Lung (tissue), 11 donors: ENCODE measurements at regions not wholly inside any gene's neighbourhood (a gene's known extent, or its start where the extent isn't known, plus 50 kb on each side); places are given as distances from the start of the nearest gene placed in this dataset.

Source experiments
- ATAC-seq: fragments of 200-7000 bp; cut with Tn5 transposase; one replicate; pipeline ENCODE4 v1.9.1; 2020; ENCODE audit warnings: moderate number of reproducible peaks; ENCODE audit not compliant: insufficient read depth, low FRiP score
- DNase-seq, 3 donors: peaks; one replicate each; pipeline ENCODE4 v3.0.0-alpha.2; 2013 to 2017
- H3K27ac ChIP-seq, 2 donors: one replicate each; pipeline ENCODE4 v1.5.1; 2013; ENCODE audit warnings: mild to moderate bottlenecking in 2 of 2, moderate library complexity in 2 of 2, control low read depth in 1 of 2, inconsistent platforms in 1 of 2, low read depth in 1 of 2, low read length in 1 of 2
- H3K27me3 ChIP-seq, 3 donors: one replicate each; pipeline ENCODE4 v1.5.1; 2013; ENCODE audit warnings: low read length in 2 of 3; ENCODE audit not compliant: control insufficient read depth in 3 of 3, insufficient read depth in 3 of 3
- H3K36me3 ChIP-seq, 4 donors: one replicate each; pipeline ENCODE4 v1.5.1; 2013; ENCODE audit warnings: low read length in 4 of 4, mild to moderate bottlenecking in 1 of 4, moderate library complexity in 1 of 4; ENCODE audit not compliant: control insufficient read depth in 4 of 4, insufficient read depth in 4 of 4
- H3K4me1 ChIP-seq, 5 donors: one replicate each; pipeline ENCODE4 v1.5.1; 2013; ENCODE audit warnings: low read length in 5 of 5, mild to moderate bottlenecking in 2 of 5, moderate library complexity in 1 of 5; ENCODE audit not compliant: control insufficient read depth in 5 of 5, insufficient read depth in 5 of 5
- H3K4me3 ChIP-seq: one replicate; pipeline ENCODE4 v1.5.1; 2013; ENCODE audit warnings: mild to moderate bottlenecking, control low read depth, moderate library complexity
- H3K9ac ChIP-seq, 2 donors: one replicate each; pipeline ENCODE4 v1.5.1; 2013; ENCODE audit warnings: low read length in 2 of 2, control low read depth in 1 of 2; ENCODE audit not compliant: insufficient read depth in 1 of 2
- H3K9me3 ChIP-seq, 4 donors: one replicate each; pipeline ENCODE4 v1.5.1; 2013; ENCODE audit warnings: low read length in 3 of 4, mild to moderate bottlenecking in 1 of 4, moderate library complexity in 1 of 4; ENCODE audit not compliant: control insufficient read depth in 4 of 4, insufficient read depth in 3 of 4
- CTCF ChIP-seq: IDR thresholded peaks from 2 replicates; pipeline ENCODE4 v1.5.1; 2012; ENCODE audit warnings: mild to moderate bottlenecking; ENCODE audit errors: control extremely low read depth, extremely low read depth
- WGBS, 2 donors: extraction: QIAGEN DNeasy Blood & Tissue Kit; methylation state at CpG; one replicate each; pipeline ENCODE4 v1.1.7; 2013; 5-methylcytosine and 5-hydroxymethylcytosine counted together
- donor health status: control.
- donor health status: control.
- donor health status: Bipolar disorder and iron deficiency.
- donor health status: healthy.
- donor health status: DM: yes; HTN: yes; CAD: no.

- TF ChIP-seq CTCF, result no peak
- H3K36me3 ChIP-seq, result no peaks in the 10 kb centered on the region
- H3K9me3 ChIP-seq, result peaks cover 0 to 1% (median 0%) of the 10 kb centered on the region in 4 donors
- no peak for ATAC-seq
- no peak overlapping the region for H3K9ac ChIP-seq
- 69% methylated on average over 2 of the region's 2 CpGs for WGBS, 2 donors
- H3K4me3 ChIP-seq, result no peak overlapping the region
- peak in 1 of 3 donors; percentile 0 for DNase-seq
- H3K4me1 ChIP-seq, result no peaks in the 10 kb centered on the region
- no peak overlapping the region for H3K27ac ChIP-seq
- H3K27me3 ChIP-seq, result no peaks in the 10 kb centered on the region
These were observed 63.6 kb upstream of the ERCC4 start for GRCh38 chr16:13856398-13856797.

GRCh38 chr16:13856811-13857511, 63.0 kb upstream of the ERCC4 start:
- Histone ChIP-seq H3K27ac (no peak overlapping the region), H3K4me1 (no peaks in the 10 kb centered on the region), H3K36me3 (no peaks in the 10 kb centered on the region), H3K9me3 (peaks cover 0 to 1% (median 0%) of the 10 kb centered on the region in 4 donors), H3K9ac (no peak overlapping the region), H3K4me3 (no peak overlapping the region), H3K27me3 (no peaks in the 10 kb centered on the region)
- 68 to 72% methylated on average over 6 to 7 of the region's 7 CpGs for WGBS, 2 donors
- no peak for TF ChIP-seq CTCF
- ATAC-seq (no peak), DNase-seq (no peak)

- H3K27ac ChIP-seq, result no peak overlapping the region
- H3K9ac ChIP-seq, result no peak overlapping the region
- H3K27me3 ChIP-seq, result no peaks in the 10 kb centered on the region
- WGBS, 2 donors, result 64 to 82% methylated on average over 9 of the region's 9 CpGs
- H3K9me3 ChIP-seq, result peaks cover 0 to 3% (median under 1%) of the 10 kb centered on the region in 4 donors
- no peaks in the 10 kb centered on the region for H3K36me3 ChIP-seq
- ATAC-seq (no peak), DNase-seq (no peak)
- H3K4me3 ChIP-seq, result no peak overlapping the region
- no peak for TF ChIP-seq CTCF
- H3K4me1 ChIP-seq, result no peaks in the 10 kb centered on the region
These were observed 60.9 kb upstream of the ERCC4 start for GRCh38 chr16:13858873-13859580.
